ENCODE measurements at regions not wholly inside any gene's neighbourhood (a gene's known extent, or its start where the extent isn't known, plus 50 kb on each side); places are given as distances from the start of the nearest gene placed in this dataset.

DNA sequence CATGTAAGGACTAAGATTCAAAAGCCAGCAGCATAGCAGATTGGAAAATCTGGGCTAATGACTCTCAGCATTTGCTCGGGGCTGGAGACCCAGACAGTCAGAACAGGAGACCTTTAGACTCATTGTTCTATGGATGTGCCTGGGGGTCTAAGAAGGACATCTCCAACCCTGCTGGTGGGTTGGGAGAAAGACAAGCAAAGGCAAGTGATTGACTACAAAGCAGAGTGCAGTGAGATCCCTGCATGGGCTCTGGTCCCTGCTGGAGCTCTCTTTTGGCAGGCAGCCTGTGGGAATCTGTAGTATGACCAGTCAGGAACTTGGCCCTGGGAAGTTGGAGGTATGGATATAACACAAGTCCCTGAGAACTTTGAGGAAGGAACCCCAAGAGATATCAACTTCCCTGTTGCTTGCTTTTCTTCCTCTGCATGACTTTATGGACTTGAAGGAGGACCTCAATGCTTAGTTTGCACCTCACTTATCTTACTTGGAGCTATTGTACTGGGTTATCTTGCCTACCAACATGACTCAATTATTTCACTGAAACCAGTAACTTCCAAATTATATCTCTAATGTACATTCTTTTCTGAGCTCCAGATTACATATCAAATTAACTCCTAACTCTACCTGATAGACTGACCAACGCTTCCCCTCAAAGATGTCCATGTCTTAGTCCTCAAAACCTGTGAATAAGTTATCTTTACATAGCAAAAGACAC lies 236.0 kb downstream of the CYRIA start:
- ATAC-seq = no peak
- TF ChIP-seq ZNF8 (CRISPR knock-in tag; IDR thresholded peaks at IDR 0.05) (no peak), ESRRG (CRISPR knock-in tag; IDR thresholded peaks at IDR 0.05) (no peak), TCF4 (CRISPR knock-in tag; IDR thresholded peaks at IDR 0.05; ENCODE audit: borderline replicate concordance) (no peak), SNAI2 (CRISPR knock-in tag; IDR thresholded peaks at IDR 0.05) (no peak), ZC3H10 (CRISPR knock-in tag; IDR thresholded peaks at IDR 0.05) (no peak), TOX (CRISPR knock-in tag; IDR thresholded peaks at IDR 0.05; ENCODE audit: borderline replicate concordance) (no peak)

DNA sequence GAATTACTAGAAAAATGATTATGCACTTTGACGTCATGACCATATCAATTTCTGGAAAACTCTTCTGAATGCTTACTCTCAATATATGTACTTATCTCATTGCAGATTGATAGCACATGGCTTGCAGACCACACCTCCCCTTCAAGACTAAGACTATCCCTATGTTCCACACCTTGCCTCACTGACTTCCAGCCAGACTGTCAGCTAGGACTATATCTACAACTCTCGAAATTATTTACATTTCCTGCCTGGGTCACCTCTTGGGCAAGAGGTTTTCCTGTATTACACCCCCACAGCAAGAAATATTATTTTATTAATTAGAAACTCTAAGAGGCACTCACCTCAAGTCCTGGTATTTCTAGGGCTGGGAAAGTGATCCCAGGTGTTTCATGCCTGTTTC lies 236.6 kb downstream of the CYRIA start:
- ATAC-seq = no peak
- no peak for TF ChIP-seq TCF4 (CRISPR knock-in tag; IDR thresholded peaks at IDR 0.05; ENCODE audit: borderline replicate concordance)
- no peak for TF ChIP-seq ZFP30 (CRISPR knock-in tag; IDR thresholded peaks at IDR 0.05)
- TF ChIP-seq ZFP3 (CRISPR knock-in tag; IDR thresholded peaks at IDR 0.05) = no peak
- TF ChIP-seq ZC3H10 (CRISPR knock-in tag; IDR thresholded peaks at IDR 0.05) = no peak
- TF ChIP-seq CSDC2 (CRISPR knock-in tag; IDR thresholded peaks at IDR 0.05) = no peak
- TF ChIP-seq, protein P1, sequence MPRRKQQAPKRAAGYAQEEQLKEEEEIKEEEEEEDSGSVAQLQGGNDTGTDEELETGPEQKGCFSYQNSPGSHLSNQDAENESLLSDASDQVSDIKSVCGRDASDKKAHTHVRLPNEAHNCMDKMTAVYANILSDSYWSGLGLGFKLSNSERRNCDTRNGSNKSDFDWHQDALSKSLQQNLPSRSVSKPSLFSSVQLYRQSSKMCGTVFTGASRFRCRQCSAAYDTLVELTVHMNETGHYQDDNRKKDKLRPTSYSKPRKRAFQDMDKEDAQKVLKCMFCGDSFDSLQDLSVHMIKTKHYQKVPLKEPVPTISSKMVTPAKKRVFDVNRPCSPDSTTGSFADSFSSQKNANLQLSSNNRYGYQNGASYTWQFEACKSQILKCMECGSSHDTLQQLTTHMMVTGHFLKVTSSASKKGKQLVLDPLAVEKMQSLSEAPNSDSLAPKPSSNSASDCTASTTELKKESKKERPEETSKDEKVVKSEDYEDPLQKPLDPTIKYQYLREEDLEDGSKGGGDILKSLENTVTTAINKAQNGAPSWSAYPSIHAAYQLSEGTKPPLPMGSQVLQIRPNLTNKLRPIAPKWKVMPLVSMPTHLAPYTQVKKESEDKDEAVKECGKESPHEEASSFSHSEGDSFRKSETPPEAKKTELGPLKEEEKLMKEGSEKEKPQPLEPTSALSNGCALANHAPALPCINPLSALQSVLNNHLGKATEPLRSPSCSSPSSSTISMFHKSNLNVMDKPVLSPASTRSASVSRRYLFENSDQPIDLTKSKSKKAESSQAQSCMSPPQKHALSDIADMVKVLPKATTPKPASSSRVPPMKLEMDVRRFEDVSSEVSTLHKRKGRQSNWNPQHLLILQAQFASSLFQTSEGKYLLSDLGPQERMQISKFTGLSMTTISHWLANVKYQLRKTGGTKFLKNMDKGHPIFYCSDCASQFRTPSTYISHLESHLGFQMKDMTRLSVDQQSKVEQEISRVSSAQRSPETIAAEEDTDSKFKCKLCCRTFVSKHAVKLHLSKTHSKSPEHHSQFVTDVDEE (CRISPR knock-in tag; IDR thresholded peaks at IDR 0.05) = no peak
- TF ChIP-seq, protein P2, sequence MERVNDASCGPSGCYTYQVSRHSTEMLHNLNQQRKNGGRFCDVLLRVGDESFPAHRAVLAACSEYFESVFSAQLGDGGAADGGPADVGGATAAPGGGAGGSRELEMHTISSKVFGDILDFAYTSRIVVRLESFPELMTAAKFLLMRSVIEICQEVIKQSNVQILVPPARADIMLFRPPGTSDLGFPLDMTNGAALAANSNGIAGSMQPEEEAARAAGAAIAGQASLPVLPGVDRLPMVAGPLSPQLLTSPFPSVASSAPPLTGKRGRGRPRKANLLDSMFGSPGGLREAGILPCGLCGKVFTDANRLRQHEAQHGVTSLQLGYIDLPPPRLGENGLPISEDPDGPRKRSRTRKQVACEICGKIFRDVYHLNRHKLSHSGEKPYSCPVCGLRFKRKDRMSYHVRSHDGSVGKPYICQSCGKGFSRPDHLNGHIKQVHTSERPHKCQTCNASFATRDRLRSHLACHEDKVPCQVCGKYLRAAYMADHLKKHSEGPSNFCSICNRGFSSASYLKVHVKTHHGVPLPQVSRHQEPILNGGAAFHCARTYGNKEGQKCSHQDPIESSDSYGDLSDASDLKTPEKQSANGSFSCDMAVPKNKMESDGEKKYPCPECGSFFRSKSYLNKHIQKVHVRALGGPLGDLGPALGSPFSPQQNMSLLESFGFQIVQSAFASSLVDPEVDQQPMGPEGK (CRISPR knock-in tag; IDR thresholded peaks at IDR 0.05; ENCODE audit: borderline replicate concordance) = no peak
- TF ChIP-seq OSR1 (CRISPR knock-in tag; IDR thresholded peaks at IDR 0.05) = no peak
- no peak for TF ChIP-seq BACH2 (CRISPR knock-in tag; IDR thresholded peaks at IDR 0.05; ENCODE audit: borderline replicate concordance)
- no peak for TF ChIP-seq ARNTL (CRISPR knock-in tag; IDR thresholded peaks at IDR 0.05; ENCODE audit: borderline replicate concordance, low read depth)
- no peak for TF ChIP-seq ESRRG (CRISPR knock-in tag; IDR thresholded peaks at IDR 0.05)
- TF ChIP-seq ZNF70 (CRISPR knock-in tag; IDR thresholded peaks at IDR 0.05) = no peak

DNA sequence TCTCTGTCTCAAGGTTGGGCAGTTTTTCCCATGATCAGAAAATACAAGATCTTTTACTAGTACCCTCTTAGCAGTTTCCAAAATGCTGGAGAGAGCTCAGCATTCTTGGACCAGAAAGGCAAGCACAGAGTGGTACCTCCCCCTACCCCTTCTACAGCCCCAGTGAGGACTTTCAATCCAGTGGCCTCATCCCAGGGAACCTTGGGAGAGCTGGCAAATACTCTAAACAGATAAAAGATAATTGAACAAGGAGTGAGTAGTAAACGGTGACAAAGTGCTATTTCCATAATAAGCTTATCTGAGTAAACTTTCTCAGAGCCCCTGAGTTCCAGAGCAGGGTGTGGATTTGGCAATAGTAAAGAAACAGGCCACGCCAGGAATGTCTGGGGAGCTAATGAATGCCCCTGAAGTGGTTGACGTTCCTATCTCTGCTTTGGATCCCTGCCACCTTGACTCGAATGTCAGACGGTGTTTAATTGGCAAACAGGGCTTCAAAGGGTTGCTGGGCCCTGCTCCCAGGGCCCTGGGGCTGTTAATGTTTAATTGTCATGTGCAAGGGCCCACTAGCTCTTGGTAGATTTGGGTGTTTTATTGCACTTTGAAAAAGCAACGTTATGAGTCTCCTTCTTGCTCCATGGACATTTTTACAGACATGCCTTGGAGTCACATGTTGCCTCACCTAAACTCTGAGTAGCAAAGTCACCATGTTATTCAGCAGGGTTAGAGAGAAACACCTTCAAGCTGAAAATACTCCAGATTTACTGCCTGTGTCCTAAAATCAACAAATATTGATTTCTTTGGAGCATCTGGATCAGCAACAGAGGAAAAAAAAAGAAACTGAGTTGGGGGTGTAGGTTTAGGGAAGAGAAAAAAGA lies 239.9 kb downstream of the CYRIA start:
- no peak for ATAC-seq
- TF ChIP-seq, protein P1 (CRISPR knock-in tag; IDR thresholded peaks at IDR 0.05) = no peak
- peak; percentile 47 for TF ChIP-seq ISL1 (CRISPR knock-in tag; IDR thresholded peaks at IDR 0.05)
- no peak for TF ChIP-seq PPARA (CRISPR knock-in tag; IDR thresholded peaks at IDR 0.05; ENCODE audit: borderline replicate concordance)
- TF ChIP-seq, protein P3, sequence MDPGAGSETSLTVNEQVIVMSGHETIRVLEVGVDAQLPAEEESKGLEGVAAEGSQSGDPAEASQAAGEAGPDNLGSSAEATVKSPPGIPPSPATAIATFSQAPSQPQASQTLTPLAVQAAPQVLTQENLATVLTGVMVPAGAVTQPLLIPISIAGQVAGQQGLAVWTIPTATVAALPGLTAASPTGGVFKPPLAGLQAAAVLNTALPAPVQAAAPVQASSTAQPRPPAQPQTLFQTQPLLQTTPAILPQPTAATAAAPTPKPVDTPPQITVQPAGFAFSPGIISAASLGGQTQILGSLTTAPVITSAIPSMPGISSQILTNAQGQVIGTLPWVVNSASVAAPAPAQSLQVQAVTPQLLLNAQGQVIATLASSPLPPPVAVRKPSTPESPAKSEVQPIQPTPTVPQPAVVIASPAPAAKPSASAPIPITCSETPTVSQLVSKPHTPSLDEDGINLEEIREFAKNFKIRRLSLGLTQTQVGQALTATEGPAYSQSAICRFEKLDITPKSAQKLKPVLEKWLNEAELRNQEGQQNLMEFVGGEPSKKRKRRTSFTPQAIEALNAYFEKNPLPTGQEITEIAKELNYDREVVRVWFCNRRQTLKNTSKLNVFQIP (CRISPR knock-in tag; IDR thresholded peaks at IDR 0.05; ENCODE audit: borderline replicate concordance, low read depth) = no peak
- TF ChIP-seq CSDC2 (CRISPR knock-in tag; IDR thresholded peaks at IDR 0.05) = no peak
